Astrocyte (in vitro differentiated cells and primary cell): ENCODE measurements at regions not wholly inside any gene's neighbourhood (a gene's known extent, or its start where the extent isn't known, plus 50 kb on each side); places are given as distances from the start of the nearest gene placed in this dataset.

Experiments
- DNase-seq: peaks from one replicate; pipeline ENCODE4 v3.0.0-alpha.2; 2010; ENCODE audit warnings: low read depth
- FAIRE-seq: peaks from 2 replicates; lab custom pipeline; 2011; peaks lifted over from hg19 to GRCh38; lab: Jason Lieb, UNC
- H2AFZ ChIP-seq: 2 replicates; pipeline ENCODE4 v1.6.0; 2012; ENCODE audit warnings: low read depth, low read length, inconsistent platforms
- H3K27ac ChIP-seq: 2 replicates; pipeline ENCODE4 v1.5.1; 2011; ENCODE audit warnings: low read depth, low read length, inconsistent platforms
- H3K27me3 ChIP-seq: 2 replicates; pipeline ENCODE4 v1.6.0; 2011; ENCODE audit warnings: low read length, inconsistent platforms; ENCODE audit not compliant: insufficient read depth
- H3K36me3 ChIP-seq: 2 replicates; pipeline ENCODE4 v1.5.1; 2011; ENCODE audit warnings: low read length, inconsistent platforms; ENCODE audit not compliant: insufficient read depth
- H3K4me1 ChIP-seq: 2 replicates; pipeline ENCODE4 v1.5.1; 2011; ENCODE audit warnings: low read length, inconsistent platforms; ENCODE audit not compliant: insufficient read depth
- H3K4me2 ChIP-seq: 2 replicates; pipeline ENCODE4 v1.6.0; 2012; ENCODE audit warnings: low read length, inconsistent platforms
- H3K4me3 ChIP-seq: 2 replicates; pipeline ENCODE4 v1.5.1; 2011; ENCODE audit warnings: low read depth, mild to moderate bottlenecking, low read length, inconsistent platforms; ENCODE audit not compliant: insufficient read depth
- H3K79me2 ChIP-seq: 2 replicates; pipeline ENCODE4 v1.6.0; 2012; ENCODE audit warnings: mild to moderate bottlenecking, low read length, inconsistent platforms; ENCODE audit not compliant: insufficient read depth
- H3K9ac ChIP-seq: 2 replicates; pipeline ENCODE4 v1.6.0; 2012; ENCODE audit warnings: mild to moderate bottlenecking, low read length, inconsistent platforms
- H3K9me3 ChIP-seq: 2 replicates; pipeline ENCODE4 v1.5.1; 2012; ENCODE audit warnings: low read depth, mild to moderate bottlenecking, low read length, inconsistent platforms; ENCODE audit not compliant: insufficient read depth
- H4K20me1 ChIP-seq: 2 replicates; pipeline ENCODE4 v1.6.0; 2012; ENCODE audit warnings: low read length, inconsistent platforms; ENCODE audit not compliant: insufficient read depth
- H3K27ac Mint-ChIP-seq: one replicate; pipeline ENCODE4 v1.8.0; 2021; ENCODE audit warnings: mild to moderate bottlenecking, mixed read lengths; ENCODE audit not compliant: unreplicated experiment
- H3K27me3 Mint-ChIP-seq: one replicate; pipeline ENCODE4 v1.8.0; 2021; ENCODE audit warnings: low read depth, mixed read lengths; ENCODE audit not compliant: unreplicated experiment
- H3K36me3 Mint-ChIP-seq: one replicate; pipeline ENCODE4 v1.8.0; 2021; ENCODE audit warnings: low read depth, mixed read lengths; ENCODE audit not compliant: unreplicated experiment
- H3K4me1 Mint-ChIP-seq: one replicate; pipeline ENCODE4 v1.8.0; 2021; ENCODE audit warnings: low read depth, mixed read lengths; ENCODE audit not compliant: unreplicated experiment
- H3K4me3 Mint-ChIP-seq: one replicate; pipeline ENCODE4 v1.8.0; 2021; ENCODE audit warnings: mild to moderate bottlenecking, moderate library complexity, mixed read lengths; ENCODE audit not compliant: unreplicated experiment
- H3K9me3 Mint-ChIP-seq: one replicate; pipeline ENCODE4 v1.8.0; 2021; ENCODE audit warnings: mild to moderate bottlenecking, mixed read lengths; ENCODE audit not compliant: unreplicated experiment
- CTCF ChIP-seq: IDR thresholded peaks from 2 replicates; pipeline ENCODE4 v1.5.1; 2011; ENCODE audit warnings: low read depth, mild to moderate bottlenecking, inconsistent platforms, low read length, moderate library complexity; ENCODE audit not compliant: insufficient read depth
- EZH2 ChIP-seq: IDR thresholded peaks from 2 replicates; pipeline ENCODE4 v1.6.1; 2012; ENCODE audit warnings: mild to moderate bottlenecking, low read length, inconsistent platforms; ENCODE audit not compliant: insufficient read depth

- no peak for TF ChIP-seq CTCF
- no peak for TF ChIP-seq EZH2
- Mint-ChIP-seq H3K36me3 (no peaks in the 10 kb centered on the region), H3K27ac (no peak overlapping the region), H3K4me1 (no peaks in the 10 kb centered on the region), H3K4me3 (no peak overlapping the region), H3K27me3 (no peaks in the 10 kb centered on the region), H3K9me3 (no peaks in the 10 kb centered on the region)
- no peak overlapping the region for H2AFZ ChIP-seq
- FAIRE-seq (no peak), DNase-seq (no peak)
- H3K79me2 ChIP-seq, result no peaks in the 10 kb centered on the region
- no peak overlapping the region for H3K4me2 ChIP-seq
- no peak overlapping the region for H3K27ac ChIP-seq
- H3K4me3 ChIP-seq, result no peak overlapping the region
- no peaks in the 10 kb centered on the region for H3K36me3 ChIP-seq
- no peaks in the 10 kb centered on the region for H3K4me1 ChIP-seq
- H4K20me1 ChIP-seq, result no peaks in the 10 kb centered on the region
- H3K9ac ChIP-seq, result no peak overlapping the region
- no peaks in the 10 kb centered on the region for H3K9me3 ChIP-seq
- H3K27me3 ChIP-seq, result no peaks in the 10 kb centered on the region
Measured at GRCh38 chr11:91560434-91560833, 664.2 kb upstream of the FAT3 start.

- no peak overlapping the region for H3K4me3 ChIP-seq
- H3K4me1 ChIP-seq, result no peaks in the 10 kb centered on the region
- Mint-ChIP-seq H3K4me1 (no peaks in the 10 kb centered on the region), H3K4me3 (no peak overlapping the region), H3K27me3 (no peaks in the 10 kb centered on the region), H3K27ac (no peak overlapping the region), H3K36me3 (no peaks in the 10 kb centered on the region), H3K9me3 (peaks cover 8% of the 10 kb centered on the region)
- DNase-seq (no peak), FAIRE-seq (no peak)
- H2AFZ ChIP-seq, result no peak overlapping the region
- H3K9ac ChIP-seq, result no peak overlapping the region
- no peaks in the 10 kb centered on the region for H4K20me1 ChIP-seq
- no peaks in the 10 kb centered on the region for H3K36me3 ChIP-seq
- no peak overlapping the region for H3K4me2 ChIP-seq
- no peaks in the 10 kb centered on the region for H3K79me2 ChIP-seq
- no peak overlapping the region for H3K27ac ChIP-seq
- no peaks in the 10 kb centered on the region for H3K27me3 ChIP-seq
- TF ChIP-seq CTCF, result no peak
- TF ChIP-seq EZH2, result no peak
- H3K9me3 ChIP-seq, result no peaks in the 10 kb centered on the region
Measured at GRCh38 chr11:91538065-91538464, 686.6 kb upstream of the FAT3 start.

GRCh38 chr11:91536366-91536765 is 688.3 kb upstream of the FAT3 start:
- Histone ChIP-seq H3K36me3 (no peaks in the 10 kb centered on the region), H3K27me3 (no peaks in the 10 kb centered on the region), H3K4me2 (no peak overlapping the region), H3K27ac (no peak overlapping the region), H3K79me2 (no peaks in the 10 kb centered on the region), H3K4me1 (no peaks in the 10 kb centered on the region), H3K4me3 (no peak overlapping the region), H3K9ac (no peak overlapping the region), H3K9me3 (no peaks in the 10 kb centered on the region), H2AFZ (no peak overlapping the region), H4K20me1 (no peaks in the 10 kb centered on the region)
- no peaks in the 10 kb centered on the region for H3K27me3 Mint-ChIP-seq
- no peak overlapping the region for H3K27ac Mint-ChIP-seq
- peaks cover 8% of the 10 kb centered on the region for H3K9me3 Mint-ChIP-seq
- DNase-seq, result no peak
- TF ChIP-seq CTCF (no peak), EZH2 (no peak)
- no peak for FAIRE-seq
- H3K4me1 Mint-ChIP-seq, result no peaks in the 10 kb centered on the region
- H3K4me3 Mint-ChIP-seq, result no peak overlapping the region
- H3K36me3 Mint-ChIP-seq, result no peaks in the 10 kb centered on the region
